ENCODE measurements at regions not wholly inside any gene's neighbourhood (a gene's known extent, or its start where the extent isn't known, plus 50 kb on each side); places are given as distances from the start of the nearest gene placed in this dataset.

DNA sequence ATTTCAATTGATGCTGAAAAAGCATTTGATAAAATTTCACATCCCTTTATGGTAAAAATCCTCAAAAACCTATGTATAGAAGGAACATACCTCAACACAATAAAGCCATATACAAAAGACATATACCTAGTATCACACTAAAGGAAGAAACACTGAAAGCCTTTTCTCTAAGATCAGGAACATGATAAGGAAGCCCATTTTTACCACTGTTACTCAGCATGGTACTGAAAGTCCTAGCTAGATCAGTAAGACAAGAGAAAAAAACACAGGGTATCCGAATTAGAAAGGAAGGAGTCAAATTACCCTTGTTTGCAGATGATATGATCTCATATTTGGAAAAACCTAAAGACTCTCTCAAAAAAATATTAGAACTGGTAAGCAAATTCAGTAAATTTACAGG is 350.2 kb upstream of the PDE4D start:
- DNase-seq: no peak

GRCh38 chr5:60232036-60232795 is 338.7 kb upstream of the PDE4D start:
- DNase-seq: no peak

- no peak for DNase-seq
Observed at GRCh38 chr5:60230456-60230855, 336.9 kb upstream of the PDE4D start.

GRCh38 chr5:60229691-60230185 is 336.2 kb upstream of the PDE4D start:
- no peak for DNase-seq

DNA sequence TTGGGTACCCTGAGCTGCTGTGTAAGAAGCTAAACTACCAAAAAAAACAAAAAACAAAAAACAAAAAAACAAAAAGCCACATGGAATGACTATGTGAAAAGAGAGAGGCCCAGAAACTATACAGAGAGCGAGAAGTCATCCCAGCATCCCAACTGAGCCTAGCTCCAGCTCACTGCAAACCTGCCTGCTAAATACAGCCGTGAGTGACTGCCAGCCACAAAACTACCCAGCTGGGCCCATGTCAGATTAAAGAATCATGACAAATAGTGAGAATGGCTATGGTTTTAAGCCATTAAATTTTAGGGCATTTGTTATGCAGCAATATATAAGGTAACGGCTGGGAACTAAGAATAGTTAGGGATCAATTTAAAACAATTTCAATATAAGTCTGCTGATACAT is 335.1 kb upstream of the PDE4D start:
- no peak for DNase-seq

DNA sequence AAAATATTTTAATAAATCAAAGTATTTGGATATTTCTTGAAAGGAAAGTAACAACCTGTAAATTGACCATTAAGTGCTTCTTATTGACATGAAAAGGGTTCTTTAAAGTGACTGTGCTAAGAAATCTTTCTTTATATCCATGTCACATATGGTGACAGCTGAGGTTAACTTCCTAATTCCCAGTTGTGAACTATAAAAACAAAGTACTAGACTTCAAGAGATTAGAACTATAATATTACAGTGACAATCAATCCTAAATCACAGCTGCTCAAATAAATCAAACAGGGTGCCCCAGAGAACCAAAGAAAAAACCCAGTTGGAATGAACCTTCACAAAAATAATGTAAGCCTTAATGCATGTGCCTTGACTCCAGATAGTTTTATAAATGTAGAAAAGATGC is 332.6 kb upstream of the PDE4D start:
- no peak for DNase-seq

- no peak for DNase-seq
Observed at GRCh38 chr5:60223342-60223741, 329.8 kb upstream of the PDE4D start.

DNA sequence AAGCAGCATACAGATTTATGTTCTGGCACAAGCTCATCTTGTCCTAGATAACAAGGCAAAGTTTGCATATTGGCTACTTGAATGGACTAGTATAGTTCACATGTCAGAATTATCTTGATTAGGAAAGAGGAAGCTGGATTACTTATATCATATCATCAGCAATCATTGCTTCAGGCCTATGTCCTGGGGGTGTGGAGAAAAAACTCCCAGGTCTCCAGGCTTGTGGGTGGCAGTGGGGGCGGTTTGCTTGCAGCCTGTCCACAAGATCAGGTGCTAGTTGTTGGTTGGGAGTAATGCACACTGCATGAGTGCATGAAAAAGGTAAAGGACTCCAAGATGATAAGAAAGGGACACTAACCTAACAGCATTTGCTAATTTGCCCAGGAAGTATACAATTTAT is 326.4 kb upstream of the PDE4D start:
- no peak for DNase-seq

GRCh38 chr5:60210810-60211209 is 317.3 kb upstream of the PDE4D start:
- DNase-seq: no peak

- DNase-seq: no peak
Observed at GRCh38 chr5:60209146-60209840, 315.8 kb upstream of the PDE4D start.

- no peak for DNase-seq
Observed at GRCh38 chr5:60208716-60209115, 315.2 kb upstream of the PDE4D start.

GRCh38 chr5:60207040-60207439 is 313.5 kb upstream of the PDE4D start:
- DNase-seq: no peak

GRCh38 chr5:60206234-60206633 is 312.7 kb upstream of the PDE4D start:
- DNase-seq: no peak

DNA sequence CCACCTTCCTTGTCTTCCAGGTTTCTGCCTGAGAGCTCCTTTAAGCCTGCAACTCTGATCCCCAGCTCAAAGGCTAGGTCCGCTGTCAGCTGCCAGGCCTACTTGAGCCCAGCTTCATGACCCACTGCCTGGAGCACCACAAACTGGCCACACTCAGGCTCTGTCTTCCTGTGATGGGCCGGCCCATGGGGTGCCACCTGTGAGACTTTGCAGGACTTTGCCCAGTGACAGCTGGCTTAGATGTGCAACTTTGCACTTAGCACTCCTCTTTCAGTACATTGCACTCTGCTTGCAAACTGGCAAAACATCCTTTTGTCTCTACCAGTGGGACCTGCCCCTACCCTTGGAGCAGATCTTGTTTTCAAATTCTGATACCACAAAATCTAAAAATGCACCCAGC is 311.5 kb upstream of the PDE4D start:
- no peak for DNase-seq

DNA sequence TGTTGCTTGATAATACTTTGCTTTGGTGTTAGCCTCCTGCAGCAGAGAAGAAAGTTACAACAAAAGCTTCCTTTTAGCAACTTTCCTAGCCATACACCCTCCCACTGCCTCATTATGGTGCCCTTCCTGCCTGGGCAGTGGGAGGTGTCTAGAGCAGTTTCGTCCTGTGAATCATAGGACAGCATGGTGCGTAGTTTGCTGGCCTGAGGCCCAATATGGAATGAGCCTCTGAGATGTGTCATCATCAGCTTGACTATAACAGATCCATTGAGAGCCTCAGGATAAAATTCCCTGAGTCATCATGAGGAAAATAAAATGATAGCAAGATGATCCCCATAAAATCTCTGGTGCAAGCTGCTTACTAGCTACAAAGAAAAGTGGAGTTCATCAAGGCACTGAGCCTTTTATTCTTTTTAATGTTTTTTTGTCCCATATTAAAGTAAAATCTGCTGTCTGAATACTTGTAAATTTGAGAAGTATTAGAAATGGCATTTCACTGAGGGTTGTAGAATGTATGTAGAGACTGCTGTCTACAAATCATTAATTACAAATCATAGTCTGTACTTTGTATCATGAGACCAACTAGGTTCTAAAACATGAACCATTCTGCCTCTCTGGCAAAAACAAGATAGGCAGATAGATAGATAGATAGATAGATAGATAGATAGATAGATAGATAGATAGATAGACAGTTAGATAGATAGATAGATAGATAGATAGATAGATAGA is 303.0 kb upstream of the PDE4D start:
- DNase-seq: no peak

- no peak for DNase-seq
Observed at GRCh38 chr5:60195551-60195950, 302.0 kb upstream of the PDE4D start.

DNA sequence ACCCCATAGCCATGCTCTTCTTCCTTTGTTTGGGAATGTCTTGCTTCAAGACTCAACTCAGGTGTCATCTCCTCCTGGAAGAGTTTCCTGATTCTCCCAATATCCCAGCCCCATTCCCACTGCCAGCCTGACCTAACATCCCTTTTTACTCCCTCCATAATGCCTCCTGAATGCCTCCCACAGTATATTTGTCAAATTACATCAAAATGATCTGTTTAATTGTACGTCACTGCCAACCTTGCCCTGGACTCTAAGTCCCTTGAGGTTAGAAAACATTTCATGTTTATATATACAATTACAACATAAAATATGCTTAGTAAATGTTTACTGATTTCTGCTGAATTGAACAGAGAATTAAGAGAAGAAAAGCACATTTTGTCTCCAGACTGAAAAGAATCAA is 301.6 kb upstream of the PDE4D start:
- no peak for DNase-seq

DNA sequence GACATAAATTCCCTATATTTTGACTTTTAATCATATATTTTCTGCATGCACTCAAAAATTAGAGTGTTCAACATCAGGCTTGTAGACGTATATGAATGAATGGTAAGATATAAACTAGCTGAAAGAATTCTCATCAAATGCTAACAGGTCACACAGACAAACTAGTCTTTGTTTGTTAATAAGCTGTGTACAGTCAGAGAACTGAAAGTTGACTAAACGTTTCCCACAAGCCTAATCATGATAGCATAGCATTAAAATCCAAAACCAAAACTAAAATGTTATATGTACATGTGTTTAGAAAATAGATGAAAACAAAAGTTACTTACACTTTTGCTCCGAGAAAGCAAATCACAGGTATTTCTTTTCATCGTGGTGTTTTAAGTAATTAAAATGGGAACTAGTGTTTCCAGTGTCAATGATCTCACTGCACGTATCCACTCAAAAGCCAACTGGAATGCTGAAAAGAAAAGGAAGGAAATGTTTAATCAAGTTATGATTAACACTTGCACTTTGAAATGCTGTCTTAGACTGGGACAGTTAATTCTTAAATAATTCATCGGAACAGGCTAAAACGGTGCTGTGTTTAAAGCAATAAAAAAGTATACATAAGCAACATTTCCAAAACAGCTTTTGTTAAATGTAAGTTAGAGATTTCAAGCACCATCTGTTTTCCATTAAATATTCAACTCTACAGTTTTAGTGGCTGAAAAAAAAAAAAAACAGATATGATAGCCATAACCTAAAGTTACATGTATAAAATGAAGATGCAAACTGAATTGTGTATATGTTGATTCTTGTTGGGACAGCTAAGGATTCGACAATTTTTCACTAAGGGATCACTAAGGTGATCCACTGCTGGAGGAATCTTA is 291.9 kb upstream of the PDE4D start:
- DNase-seq: no peak

GRCh38 chr5:60184606-60185005 is 291.1 kb upstream of the PDE4D start:
- DNase-seq: no peak

- DNase-seq: no peak
Observed at GRCh38 chr5:60183881-60184280, 290.4 kb upstream of the PDE4D start.

GRCh38 chr5:60178101-60178500 is 284.6 kb upstream of the PDE4D start:
- no peak for DNase-seq

GRCh38 chr5:60177596-60177995 is 284.1 kb upstream of the PDE4D start:
- DNase-seq: no peak

DNA sequence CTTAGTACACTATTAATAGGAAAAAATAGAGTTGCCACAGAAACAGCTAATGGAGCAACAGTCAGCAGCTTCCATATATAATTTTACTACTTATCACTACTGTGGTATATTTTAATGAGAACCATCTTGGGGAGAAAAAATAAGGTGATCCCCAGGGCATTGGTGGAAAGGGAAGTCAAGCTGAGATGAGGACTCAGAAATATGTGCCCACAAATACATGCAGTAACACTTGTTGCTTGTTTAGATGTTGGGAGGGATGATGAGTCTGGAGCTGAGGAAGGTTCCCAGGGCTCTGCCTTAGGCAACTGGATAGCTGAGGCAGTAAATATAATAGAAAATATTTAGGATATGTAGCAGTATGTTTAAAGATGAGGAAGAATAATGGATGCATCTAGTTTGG is 280.1 kb upstream of the PDE4D start:
- DNase-seq: no peak
